Astrocyte (in vitro differentiated cells and primary cell): ENCODE measurements at regions not wholly inside any gene's neighbourhood (a gene's known extent, or its start where the extent isn't known, plus 50 kb on each side); places are given as distances from the start of the nearest gene placed in this dataset.
"Not testable (repeated sequence)": the region's sequence is repeated elsewhere in the genome, so short reads cannot be mapped to it uniquely, and the experiment has no call there.

ENCODE experiments used
- DNase-seq: peaks from one replicate; pipeline ENCODE4 v3.0.0-alpha.2; 2010; ENCODE audit warnings: low read depth
- FAIRE-seq: peaks from 2 replicates; lab custom pipeline; 2011; peaks lifted over from hg19 to GRCh38; lab: Jason Lieb, UNC
- H2AFZ ChIP-seq: 2 replicates; pipeline ENCODE4 v1.6.0; 2012; ENCODE audit warnings: low read depth, low read length, inconsistent platforms
- H3K27ac ChIP-seq: 2 replicates; pipeline ENCODE4 v1.5.1; 2011; ENCODE audit warnings: low read depth, low read length, inconsistent platforms
- H3K27me3 ChIP-seq: 2 replicates; pipeline ENCODE4 v1.6.0; 2011; ENCODE audit warnings: low read length, inconsistent platforms; ENCODE audit not compliant: insufficient read depth
- H3K36me3 ChIP-seq: 2 replicates; pipeline ENCODE4 v1.5.1; 2011; ENCODE audit warnings: low read length, inconsistent platforms; ENCODE audit not compliant: insufficient read depth
- H3K4me1 ChIP-seq: 2 replicates; pipeline ENCODE4 v1.5.1; 2011; ENCODE audit warnings: low read length, inconsistent platforms; ENCODE audit not compliant: insufficient read depth
- H3K4me2 ChIP-seq: 2 replicates; pipeline ENCODE4 v1.6.0; 2012; ENCODE audit warnings: low read length, inconsistent platforms
- H3K4me3 ChIP-seq: 2 replicates; pipeline ENCODE4 v1.5.1; 2011; ENCODE audit warnings: low read depth, mild to moderate bottlenecking, low read length, inconsistent platforms; ENCODE audit not compliant: insufficient read depth
- H3K79me2 ChIP-seq: 2 replicates; pipeline ENCODE4 v1.6.0; 2012; ENCODE audit warnings: mild to moderate bottlenecking, low read length, inconsistent platforms; ENCODE audit not compliant: insufficient read depth
- H3K9ac ChIP-seq: 2 replicates; pipeline ENCODE4 v1.6.0; 2012; ENCODE audit warnings: mild to moderate bottlenecking, low read length, inconsistent platforms
- H3K9me3 ChIP-seq: 2 replicates; pipeline ENCODE4 v1.5.1; 2012; ENCODE audit warnings: low read depth, mild to moderate bottlenecking, low read length, inconsistent platforms; ENCODE audit not compliant: insufficient read depth
- H4K20me1 ChIP-seq: 2 replicates; pipeline ENCODE4 v1.6.0; 2012; ENCODE audit warnings: low read length, inconsistent platforms; ENCODE audit not compliant: insufficient read depth
- H3K27ac Mint-ChIP-seq: one replicate; pipeline ENCODE4 v1.8.0; 2021; ENCODE audit warnings: mild to moderate bottlenecking, mixed read lengths; ENCODE audit not compliant: unreplicated experiment
- H3K27me3 Mint-ChIP-seq: one replicate; pipeline ENCODE4 v1.8.0; 2021; ENCODE audit warnings: low read depth, mixed read lengths; ENCODE audit not compliant: unreplicated experiment
- H3K36me3 Mint-ChIP-seq: one replicate; pipeline ENCODE4 v1.8.0; 2021; ENCODE audit warnings: low read depth, mixed read lengths; ENCODE audit not compliant: unreplicated experiment
- H3K4me1 Mint-ChIP-seq: one replicate; pipeline ENCODE4 v1.8.0; 2021; ENCODE audit warnings: low read depth, mixed read lengths; ENCODE audit not compliant: unreplicated experiment
- H3K4me3 Mint-ChIP-seq: one replicate; pipeline ENCODE4 v1.8.0; 2021; ENCODE audit warnings: mild to moderate bottlenecking, moderate library complexity, mixed read lengths; ENCODE audit not compliant: unreplicated experiment
- H3K9me3 Mint-ChIP-seq: one replicate; pipeline ENCODE4 v1.8.0; 2021; ENCODE audit warnings: mild to moderate bottlenecking, mixed read lengths; ENCODE audit not compliant: unreplicated experiment
- CTCF ChIP-seq: IDR thresholded peaks from 2 replicates; pipeline ENCODE4 v1.5.1; 2011; ENCODE audit warnings: low read depth, mild to moderate bottlenecking, inconsistent platforms, low read length, moderate library complexity; ENCODE audit not compliant: insufficient read depth
- EZH2 ChIP-seq: IDR thresholded peaks from 2 replicates; pipeline ENCODE4 v1.6.1; 2012; ENCODE audit warnings: mild to moderate bottlenecking, low read length, inconsistent platforms; ENCODE audit not compliant: insufficient read depth

GRCh38 chr3:80733522-80734176 is 965.9 kb upstream of the ROBO1 start:
- no peak overlapping the region for H2AFZ ChIP-seq
- H3K36me3 Mint-ChIP-seq: no peaks in the 10 kb centered on the region

DNA sequence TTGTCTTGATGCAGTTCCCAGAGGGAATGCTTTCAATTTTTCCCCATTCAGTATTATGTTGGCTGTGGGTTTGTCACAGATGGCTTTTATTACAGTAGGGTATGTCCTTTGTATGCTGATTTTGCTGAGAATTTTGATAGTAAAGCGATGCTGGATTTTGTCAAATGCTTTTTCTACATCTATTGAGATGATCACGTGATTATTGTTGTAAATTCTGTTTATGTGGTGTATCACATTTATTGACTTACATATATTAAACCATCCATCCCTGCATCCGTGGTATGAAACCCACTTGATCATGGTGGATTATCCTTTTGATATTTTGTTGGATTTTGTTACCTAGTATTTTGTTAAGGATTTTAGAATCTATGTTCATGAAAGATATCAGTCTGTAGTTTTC is 959.8 kb upstream of the ROBO1 start:
- H3K36me3 Mint-ChIP-seq, H2AFZ ChIP-seq, DNase-seq, H3K9me3 Mint-ChIP-seq, H3K79me2 ChIP-seq, H3K27me3 Mint-ChIP-seq, H3K27ac Mint-ChIP-seq, H3K27ac ChIP-seq, H3K36me3 ChIP-seq, FAIRE-seq, H4K20me1 ChIP-seq, H3K4me1 Mint-ChIP-seq, H3K4me1 ChIP-seq, H3K4me2 ChIP-seq, H3K27me3 ChIP-seq, H3K9ac ChIP-seq, H3K4me3 ChIP-seq, H3K4me3 Mint-ChIP-seq, H3K9me3 ChIP-seq: not testable (repeated sequence)

More at GRCh38 chr3:80733522-80734176, 965.9 kb upstream of the ROBO1 start:
- FAIRE-seq (no peak), DNase-seq (peak; percentile 81)
- Histone ChIP-seq H3K9ac (no peak overlapping the region), H3K79me2 (no peaks in the 10 kb centered on the region), H3K27ac (no peak overlapping the region), H3K27me3 (peaks cover 2% of the 10 kb centered on the region), H3K4me3 (no peak overlapping the region), H3K4me1 (peaks cover 11% of the 10 kb centered on the region), H3K9me3 (no peaks in the 10 kb centered on the region), H3K4me2 (peak overlapping the region; percentile 65), H3K36me3 (no peaks in the 10 kb centered on the region), H4K20me1 (no peaks in the 10 kb centered on the region)
- TF ChIP-seq CTCF: no peak
- TF ChIP-seq EZH2: no peak
- Mint-ChIP-seq H3K4me1 (peaks cover 17% of the 10 kb centered on the region), H3K27me3 (no peaks in the 10 kb centered on the region), H3K27ac (no peak overlapping the region), H3K9me3 (no peaks in the 10 kb centered on the region), H3K4me3 (no peak overlapping the region)

- not testable (repeated sequence) for H3K4me1 Mint-ChIP-seq, H3K27ac Mint-ChIP-seq, H3K79me2 ChIP-seq, H3K9ac ChIP-seq, H4K20me1 ChIP-seq, H3K36me3 Mint-ChIP-seq, H3K36me3 ChIP-seq, H3K27ac ChIP-seq, H2AFZ ChIP-seq, DNase-seq, FAIRE-seq, H3K27me3 ChIP-seq, H3K4me3 ChIP-seq, H3K4me2 ChIP-seq, H3K9me3 ChIP-seq, H3K4me1 ChIP-seq, H3K27me3 Mint-ChIP-seq, H3K4me3 Mint-ChIP-seq
- H3K9me3 Mint-ChIP-seq: peaks cover 13% of the 10 kb centered on the region
Observed at GRCh38 chr3:80709597-80710322, 942.0 kb upstream of the ROBO1 start.
